ENCODE measurements at regions not wholly inside any gene's neighbourhood (a gene's known extent, or its start where the extent isn't known, plus 50 kb on each side); places are given as distances from the start of the nearest gene placed in this dataset.
"Not testable (repeated sequence)": the region's sequence is repeated elsewhere in the genome, so short reads cannot be mapped to it uniquely, and the experiment has no call there.

DNA sequence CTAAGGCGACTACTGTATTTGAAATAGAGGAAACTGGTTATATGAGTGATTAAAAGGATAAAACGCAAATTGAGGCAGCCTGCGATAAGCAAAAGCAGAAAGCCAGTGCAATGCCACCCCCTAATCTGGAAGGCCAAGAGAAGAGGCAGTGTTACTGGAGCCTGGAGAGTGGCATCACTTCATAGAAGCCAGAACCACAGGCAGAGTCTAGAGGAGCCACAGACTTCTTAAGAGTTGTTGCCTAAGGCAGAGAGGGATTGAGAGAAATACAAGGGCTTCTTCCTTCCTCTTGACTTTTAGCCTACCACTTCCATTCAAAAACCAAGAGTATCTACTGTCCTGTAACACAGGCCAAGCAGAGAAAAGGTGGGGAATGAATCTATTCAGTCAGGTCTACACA is 94.9 kb upstream of the SKAP2 start:
- DNase-seq (ENCODE audit: extremely low read depth, low read depth): no peak

DNA sequence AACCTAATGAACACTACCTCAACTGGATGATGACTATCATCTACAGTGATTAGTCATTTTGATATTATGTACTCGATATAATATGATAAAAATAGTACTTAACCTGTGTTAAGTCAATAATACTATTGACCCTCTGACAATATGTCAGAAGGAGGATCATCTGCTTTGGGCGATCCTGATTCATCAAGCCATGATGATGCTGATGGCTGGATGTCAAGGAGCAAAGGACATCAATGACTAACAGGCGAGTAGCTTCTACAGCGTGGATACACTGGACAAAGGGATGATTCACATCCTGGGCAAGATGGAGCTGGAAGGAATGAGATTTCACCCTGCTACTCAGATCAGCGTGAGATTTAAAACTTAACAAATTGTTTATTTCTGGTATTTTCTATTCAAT is 94.4 kb upstream of the SKAP2 start:
- peak; percentile 40 for DNase-seq (ENCODE audit: extremely low read depth, low read depth)

DNA sequence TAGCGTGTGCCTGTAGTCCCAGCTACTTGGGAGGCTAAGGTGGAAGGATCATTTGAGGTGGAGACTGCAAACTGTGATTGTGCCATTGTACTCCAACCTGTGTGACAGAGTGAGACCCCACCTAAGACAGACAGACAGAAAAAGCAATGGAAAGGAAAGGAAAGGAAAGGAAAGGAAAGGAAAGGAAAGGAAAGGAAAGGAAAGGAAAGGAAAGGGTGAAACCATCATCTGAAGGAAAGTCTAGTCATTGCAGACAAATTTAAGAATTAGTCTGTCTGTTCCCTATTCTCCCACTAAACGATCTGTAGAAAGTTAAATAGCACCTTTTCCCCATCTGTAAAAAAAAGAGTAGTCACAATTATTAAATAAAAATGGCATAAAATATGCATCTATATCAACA is 91.1 kb upstream of the SKAP2 start:
- DNase-seq (ENCODE audit: extremely low read depth, low read depth): no peak

DNA sequence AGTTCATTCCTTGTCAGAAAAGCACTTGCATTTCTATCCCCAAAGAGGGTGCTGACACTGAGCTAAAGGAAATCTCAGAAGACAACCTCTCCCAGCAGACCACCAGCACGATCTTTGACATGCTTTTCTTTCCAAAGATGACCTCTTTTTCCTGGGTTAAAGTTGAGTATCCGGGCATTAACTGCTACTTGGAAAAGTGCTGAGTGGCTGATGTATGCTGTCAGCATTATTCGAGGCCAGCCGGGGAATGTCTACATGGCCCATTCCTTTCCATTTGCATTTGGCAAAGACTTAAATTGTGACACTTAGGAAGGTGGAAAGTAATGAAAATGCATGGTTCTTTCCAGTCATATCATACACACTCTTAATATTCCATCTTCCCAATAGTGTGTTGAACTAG is 90.6 kb upstream of the SKAP2 start:
- no peak for DNase-seq (ENCODE audit: extremely low read depth, low read depth)

DNA sequence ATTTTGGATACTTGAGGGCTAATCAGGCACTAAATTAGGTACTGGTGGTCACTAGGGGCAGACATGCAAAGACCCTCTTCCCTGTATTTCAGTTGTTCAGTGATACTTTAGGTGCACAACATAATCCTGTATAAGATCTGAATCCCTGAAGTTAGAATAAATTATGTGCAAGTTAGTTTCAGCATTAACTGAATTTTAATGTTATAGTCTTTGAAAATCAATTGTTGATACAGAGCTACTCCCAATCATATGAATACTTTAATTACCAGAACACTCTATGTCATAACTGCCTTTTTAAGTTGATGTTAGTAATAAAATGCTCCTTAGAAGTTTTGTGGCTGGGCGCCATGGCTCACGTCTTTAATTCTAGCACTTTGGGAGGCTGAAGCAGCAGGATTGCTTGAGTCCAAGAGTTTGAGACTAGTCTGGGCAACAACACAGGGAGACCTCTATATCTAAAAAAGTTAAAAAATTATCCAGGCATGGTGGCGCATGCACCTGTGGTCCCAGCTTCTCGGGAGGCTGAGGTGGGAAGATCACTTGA is 87.1 kb upstream of the SKAP2 start:
- no peak for DNase-seq (ENCODE audit: extremely low read depth, low read depth)

DNA sequence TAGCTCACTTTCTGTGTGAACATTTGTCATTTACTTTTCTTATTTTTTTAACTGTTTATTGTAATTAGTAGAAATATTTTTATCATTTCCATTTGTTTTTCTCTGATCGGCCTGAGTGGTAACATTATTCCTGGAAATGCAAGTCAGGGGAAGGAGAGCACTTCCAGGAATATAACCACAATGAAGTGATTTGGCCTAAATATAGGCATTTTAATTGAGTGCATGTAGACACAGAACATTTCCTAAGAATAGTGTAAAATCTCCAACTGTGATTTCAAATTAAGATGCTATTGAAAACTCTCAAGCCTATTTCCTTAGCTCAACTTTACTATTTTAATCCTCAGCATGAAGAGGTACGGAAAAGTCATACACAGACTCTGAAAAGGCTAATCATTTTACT is 86.5 kb upstream of the SKAP2 start:
- DNase-seq (ENCODE audit: extremely low read depth, low read depth): no peak

DNA sequence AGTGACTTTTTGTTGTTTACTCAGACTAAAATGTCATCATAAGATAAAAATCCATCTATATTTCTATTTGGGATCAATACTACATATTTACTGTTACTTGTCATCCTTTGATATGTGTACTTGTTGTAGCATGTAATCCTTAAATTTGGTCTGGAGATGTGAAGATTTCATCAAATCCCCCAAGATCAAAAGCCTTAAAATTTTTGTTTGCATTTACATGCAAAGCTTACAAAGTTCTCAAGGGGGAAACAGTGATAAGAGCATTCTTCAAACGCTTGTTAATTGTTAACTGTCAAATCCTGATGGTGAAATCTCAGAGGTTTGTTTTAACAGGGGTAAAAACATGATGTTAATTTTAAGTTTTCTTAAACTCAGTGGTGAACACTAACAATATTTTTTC is 84.9 kb upstream of the SKAP2 start:
- DNase-seq (ENCODE audit: extremely low read depth, low read depth): no peak

DNA sequence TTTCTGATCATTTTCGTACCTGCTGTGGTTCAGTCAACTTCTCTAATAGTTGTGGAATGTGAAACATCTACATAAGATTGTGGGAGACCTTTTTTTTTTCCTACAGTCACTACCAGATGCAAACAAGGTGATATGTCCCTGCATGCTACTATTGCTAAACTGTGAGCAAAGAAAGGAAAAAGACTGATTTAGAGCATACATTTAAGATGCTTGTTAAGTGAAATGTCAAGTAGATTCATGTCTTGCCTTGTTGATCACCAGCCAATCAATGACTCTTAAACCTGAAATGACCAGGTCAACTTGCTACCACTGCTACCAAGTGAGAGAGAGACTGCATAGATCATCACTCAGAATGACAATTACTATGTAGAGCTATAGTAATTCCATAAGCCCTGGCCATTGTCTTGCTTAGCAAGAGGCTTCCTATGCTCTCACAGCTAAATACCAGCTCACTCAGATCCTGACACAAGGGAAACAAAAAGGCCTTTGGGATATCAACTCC is 84.3 kb upstream of the SKAP2 start:
- no peak for DNase-seq (ENCODE audit: extremely low read depth, low read depth)

DNA sequence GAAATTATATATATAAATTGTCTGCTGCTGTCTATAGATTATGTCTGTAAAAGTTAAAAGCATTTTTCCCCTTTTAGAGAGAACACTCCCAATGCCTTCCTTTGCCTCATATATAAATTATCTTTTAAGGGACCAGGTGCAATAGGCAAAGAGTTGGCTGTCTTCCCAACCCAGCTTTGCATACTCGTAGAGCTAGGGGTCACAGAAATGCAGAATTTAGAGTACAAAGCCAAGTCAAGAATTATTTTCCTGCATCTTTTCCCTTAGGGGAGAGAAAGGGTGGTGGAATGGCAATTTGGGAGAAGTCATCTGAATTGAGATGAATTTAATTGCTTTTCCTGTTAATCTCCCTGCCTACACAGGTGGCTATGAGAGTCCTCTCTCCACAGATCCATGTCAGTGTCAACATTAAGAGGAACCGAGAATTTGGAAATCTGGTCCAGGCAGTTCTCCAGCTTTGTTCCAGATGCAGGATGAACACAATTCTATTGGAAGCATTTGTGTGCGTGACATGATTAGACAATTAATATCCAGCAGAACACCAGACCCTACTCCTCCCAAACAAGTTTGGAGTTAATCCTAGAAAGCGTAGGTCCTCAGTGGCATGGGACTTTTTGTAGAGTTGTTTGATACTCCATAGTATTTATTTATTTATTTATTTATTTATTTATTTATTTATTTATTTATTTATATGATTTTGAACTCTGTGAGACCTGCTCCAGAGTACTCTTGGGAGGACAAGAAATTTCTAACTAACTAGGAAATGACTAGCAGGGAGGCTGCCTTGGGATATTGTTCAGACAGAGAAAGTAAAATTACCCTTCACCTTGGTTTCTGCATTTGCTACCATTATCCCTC is 80.3 kb upstream of the SKAP2 start:
- DNase-seq (ENCODE audit: extremely low read depth, low read depth): no peak

DNA sequence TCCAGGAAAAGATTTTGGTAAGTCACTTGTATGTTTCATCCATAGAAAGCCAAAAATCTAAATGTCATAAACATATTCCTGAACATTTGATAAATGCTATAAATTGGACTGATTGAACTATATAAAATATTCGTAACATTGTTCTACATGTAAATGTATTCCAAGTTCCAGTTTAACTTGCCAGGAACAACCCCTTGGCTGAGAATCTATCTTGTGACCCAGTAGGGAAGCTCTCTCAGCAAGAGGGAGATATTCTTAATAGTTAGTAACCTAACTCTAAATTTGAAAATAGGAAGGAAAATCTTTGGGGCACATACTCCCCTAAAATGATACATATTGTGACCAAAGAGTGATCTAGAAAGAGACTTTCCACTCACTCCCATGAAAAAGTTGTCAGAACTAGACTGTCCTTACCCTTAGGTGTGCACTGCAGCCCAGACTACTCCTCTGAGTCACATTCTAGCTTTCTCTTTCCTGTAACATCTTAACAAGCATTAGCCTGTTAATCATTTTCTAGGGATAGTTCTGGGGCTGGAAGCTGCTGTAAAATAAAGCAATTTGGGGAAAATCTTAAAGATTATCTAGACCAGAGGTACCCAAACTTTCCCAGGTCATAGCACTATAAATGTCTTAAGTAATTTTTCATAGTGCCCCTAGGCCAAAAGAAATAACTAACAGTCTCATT is 73.7 kb upstream of the SKAP2 start:
- DNase-seq (ENCODE audit: extremely low read depth, low read depth): no peak

DNA sequence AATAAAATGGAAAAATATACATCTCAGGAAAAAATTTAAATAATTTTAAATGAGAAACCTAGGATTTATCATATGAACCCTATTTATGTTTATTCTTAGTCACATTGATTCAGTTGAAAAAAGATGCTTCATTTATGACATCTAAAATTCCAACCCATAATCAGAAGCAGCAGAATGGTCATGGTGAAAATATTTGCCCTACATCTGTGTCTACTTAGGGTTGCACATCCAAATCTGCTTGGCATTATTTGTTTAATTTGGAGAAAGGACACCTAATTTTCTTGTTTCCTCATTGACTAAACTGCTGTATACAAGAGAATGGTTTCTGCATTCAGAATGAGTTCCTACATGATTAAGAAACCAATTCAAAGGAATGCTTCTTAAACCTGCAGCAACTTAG is 72.9 kb upstream of the SKAP2 start:
- no peak for DNase-seq (ENCODE audit: extremely low read depth, low read depth)

DNA sequence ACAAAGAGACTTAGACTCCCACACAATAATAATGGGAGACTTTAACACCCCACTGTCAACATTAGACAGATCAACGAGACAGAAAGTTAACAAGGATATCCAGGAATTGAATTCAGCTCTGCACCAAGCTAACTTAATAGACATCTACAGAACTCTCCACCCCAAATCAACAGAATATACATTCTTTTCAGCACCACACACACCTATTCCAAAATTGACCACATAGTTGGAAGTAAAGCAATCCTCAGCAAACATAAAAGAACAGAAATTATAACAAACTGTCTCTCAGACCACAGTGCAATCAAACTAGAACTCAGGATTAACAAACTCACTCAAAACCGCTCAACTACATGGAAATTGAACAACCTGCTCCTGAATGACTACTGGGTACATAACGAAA is 68.2 kb upstream of the SKAP2 start:
- DNase-seq (ENCODE audit: extremely low read depth, low read depth): not testable (repeated sequence)

DNA sequence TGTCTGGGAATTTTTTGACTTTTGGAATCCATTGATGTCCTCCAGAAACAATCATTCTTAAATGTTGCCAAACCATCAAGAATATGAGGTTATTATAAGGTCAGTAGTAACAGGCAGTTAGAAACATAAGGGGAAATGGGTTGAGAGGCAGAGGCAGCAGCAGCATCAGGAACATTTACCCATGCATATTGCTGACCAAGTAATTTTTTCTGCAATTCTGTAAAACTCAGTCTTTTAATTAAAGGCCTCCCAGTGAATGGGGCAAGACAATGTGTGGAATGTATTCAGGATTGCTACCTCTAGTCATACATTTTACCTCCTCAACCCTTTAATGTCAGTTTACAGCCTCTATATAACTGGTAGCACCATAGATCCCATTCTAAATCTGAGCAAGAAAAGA is 66.5 kb upstream of the SKAP2 start:
- DNase-seq (ENCODE audit: extremely low read depth, low read depth): no peak

DNA sequence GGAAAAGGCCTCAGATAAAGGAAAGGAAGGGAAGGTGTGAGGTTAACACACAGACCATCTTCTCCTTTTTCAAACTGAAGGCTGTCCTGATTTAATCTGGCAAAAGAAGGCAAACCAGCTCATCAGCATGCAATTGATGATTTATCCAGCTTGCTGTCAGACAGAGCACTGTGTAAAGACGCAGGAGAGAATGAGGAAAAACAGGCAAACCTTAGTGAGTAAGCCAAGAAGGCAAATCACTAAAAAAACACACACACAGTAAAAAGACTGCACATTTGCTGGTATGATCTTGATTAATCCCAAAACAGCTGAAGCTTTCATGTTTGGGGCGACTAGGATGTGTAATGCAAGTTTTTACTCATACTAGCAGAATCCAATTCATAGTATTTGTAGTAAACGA is 65.8 kb upstream of the SKAP2 start:
- no peak for DNase-seq (ENCODE audit: extremely low read depth, low read depth)

DNA sequence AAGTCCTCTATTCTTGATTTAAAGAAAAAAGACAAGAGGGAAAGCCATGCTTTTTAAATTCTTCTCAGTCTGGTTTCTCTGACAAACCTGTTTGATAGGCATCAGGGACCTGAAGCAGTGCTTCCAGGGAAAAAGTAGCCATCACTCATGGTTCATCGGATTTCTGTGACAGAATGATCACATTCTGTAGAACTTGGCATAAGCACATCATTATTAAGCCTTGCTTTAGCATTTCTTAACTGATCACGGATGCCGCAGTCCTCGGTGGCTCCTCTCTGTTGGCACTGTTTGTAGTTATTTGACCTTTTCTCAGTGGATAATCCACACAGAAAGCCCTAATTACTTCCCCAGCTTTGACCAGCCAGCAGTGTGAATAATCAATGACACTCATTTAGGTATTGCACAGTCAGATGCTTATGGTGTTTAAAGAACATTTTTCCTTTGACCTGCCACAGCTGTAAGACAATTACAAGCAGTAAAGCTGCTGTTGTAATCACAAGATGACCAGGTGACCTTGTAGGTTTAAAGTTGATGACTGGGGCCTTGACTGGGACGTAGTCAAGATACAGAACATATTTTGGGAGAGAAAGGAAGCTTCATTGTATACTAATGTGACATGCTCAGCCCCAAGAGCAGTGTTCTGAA is 64.4 kb upstream of the SKAP2 start:
- DNase-seq (ENCODE audit: extremely low read depth, low read depth): no peak

DNA sequence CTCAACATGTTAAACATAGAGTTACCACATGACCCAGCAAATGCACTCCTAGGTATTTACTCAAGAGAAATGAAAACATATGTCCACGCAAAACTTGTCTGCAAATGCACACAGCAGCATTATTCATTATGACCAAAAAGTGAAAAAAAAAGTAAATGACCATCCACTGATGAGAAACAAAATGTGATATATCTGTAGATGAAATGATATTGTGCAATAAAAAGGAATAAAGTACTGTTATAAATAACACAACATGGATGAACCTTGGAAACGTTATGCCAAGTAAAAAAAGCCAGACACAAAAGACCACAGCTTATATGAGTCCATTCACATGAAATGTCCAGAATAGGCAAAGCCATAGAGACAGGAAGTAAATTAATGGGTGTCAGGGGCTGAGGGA is 61.4 kb upstream of the SKAP2 start:
- DNase-seq (ENCODE audit: extremely low read depth, low read depth): no peak

DNA sequence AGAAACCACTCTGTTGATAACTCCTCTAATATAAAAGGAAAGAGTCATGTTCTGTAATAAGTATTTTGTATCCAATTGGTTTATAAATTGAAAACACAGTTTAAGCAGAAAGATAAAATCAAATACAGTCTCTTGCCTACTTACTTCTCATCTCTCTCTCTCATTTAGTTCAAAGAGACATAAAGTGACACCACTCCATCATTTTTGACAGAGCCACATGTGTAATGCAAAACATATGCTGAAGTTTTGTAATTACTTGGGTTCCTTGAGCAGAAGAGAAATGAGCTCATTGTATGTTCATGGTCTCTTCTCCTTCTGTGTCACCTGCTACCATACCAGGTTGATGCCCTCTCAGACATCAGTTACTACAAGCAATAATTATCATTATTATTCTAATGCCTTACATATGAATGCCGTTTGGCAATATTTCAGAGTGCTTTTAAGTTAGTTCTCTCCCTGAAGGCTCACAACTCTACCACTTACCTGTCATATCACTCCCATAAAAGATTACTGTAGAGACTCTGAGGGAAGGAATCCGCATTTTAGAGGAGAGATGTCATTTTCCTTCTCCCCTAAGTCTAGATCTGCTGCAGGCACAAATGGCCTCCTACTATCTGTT is 59.9 kb upstream of the SKAP2 start:
- no peak for DNase-seq (ENCODE audit: extremely low read depth, low read depth)

DNA sequence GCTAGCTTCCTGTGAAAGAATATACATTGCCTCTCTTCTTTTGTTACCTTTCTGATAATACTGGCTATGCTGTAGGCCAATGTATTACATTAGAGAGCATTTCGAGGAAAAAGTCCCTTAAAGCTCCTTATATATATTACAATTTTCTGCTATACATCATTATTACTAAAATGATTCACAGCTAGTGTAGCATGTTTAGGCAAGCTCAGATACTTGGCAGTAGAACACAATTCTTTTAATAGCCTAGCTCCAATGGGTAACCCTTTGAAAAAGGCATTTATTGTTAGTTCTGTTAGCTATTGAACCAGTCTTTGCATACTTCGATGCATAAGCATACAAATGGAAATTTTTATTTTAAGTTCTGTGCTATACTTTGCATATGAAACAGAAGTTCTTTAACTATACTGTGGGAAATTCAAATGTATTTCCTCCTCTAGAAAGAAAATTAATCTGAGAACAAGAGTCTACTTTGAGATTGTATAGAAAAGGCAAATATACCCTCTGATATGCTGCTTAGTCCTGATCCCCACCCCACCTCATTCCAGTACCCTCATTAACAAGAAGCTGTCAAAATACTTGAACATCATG is 55.6 kb upstream of the SKAP2 start:
- DNase-seq (ENCODE audit: extremely low read depth, low read depth): no peak

DNA sequence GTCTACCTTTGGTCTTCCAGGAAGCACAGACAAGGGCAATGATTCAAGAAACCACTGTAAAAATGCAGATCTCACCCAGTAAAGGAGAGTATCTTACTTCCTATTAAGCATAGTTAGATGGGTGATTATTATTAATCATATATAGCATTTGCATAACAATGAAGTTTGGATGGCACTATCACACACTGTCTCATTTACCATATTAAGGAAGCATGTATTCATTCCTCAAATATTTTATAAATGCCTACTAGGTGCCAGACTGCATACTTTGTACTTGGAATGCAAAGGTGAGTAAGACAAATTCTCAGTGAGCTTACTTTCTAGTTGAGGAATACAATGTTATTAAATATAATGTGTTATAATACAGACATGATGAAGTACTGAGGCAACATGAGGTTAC is 53.9 kb upstream of the SKAP2 start:
- DNase-seq (ENCODE audit: extremely low read depth, low read depth): no peak

DNA sequence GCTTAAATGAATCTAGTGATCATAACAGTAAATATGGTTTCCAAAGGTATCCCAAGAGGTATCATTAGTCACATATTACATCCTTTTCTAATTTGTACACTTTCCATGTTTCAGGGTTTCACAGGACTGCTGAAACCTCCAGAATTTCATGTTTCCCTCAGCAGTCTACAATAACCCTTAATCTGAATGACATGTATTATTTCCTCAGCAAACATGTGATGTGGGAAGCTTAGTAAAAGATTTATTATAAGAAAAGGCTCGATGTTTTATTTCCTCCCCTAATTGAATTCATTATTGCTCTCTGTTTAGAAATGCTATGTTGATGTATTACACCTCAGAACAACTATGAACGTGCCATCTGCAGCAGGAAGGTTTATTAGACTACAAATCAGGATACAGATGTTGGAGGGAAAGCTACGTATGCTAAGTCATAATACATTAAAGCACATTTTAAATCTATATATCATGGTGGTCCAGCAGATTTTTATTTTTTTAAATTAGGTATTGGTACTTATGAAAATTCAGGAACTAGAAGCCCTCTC is 52.5 kb upstream of the SKAP2 start:
- DNase-seq (ENCODE audit: extremely low read depth, low read depth): no peak

All from NCI-H460 (cell line).